ENCODE measurements at regions not wholly inside any gene's neighbourhood (a gene's known extent, or its start where the extent isn't known, plus 50 kb on each side); places are given as distances from the start of the nearest gene placed in this dataset.

GRCh38 chr9:71363286-71363961, 242.0 kb upstream of the TRPM3 start:
- TF ChIP-seq CTCF (IDR thresholded peaks at IDR 0.05; ENCODE audit: low read depth, low read length) (no peak), EZH2phosphoT487 (IDR thresholded peaks at IDR 0.05; ENCODE audit: low read depth) (no peak)

Measured in OCI-LY3 (cell line).